Skeletal muscle tissue (tissue), 3 donors: ENCODE measurements at regions not wholly inside any gene's neighbourhood (a gene's known extent, or its start where the extent isn't known, plus 50 kb on each side); places are given as distances from the start of the nearest gene placed in this dataset.

ENCODE experiments used
- H3K27ac ChIP-seq: one replicate; pipeline ENCODE4 v1.7.0; 2013; ENCODE audit warnings: mild to moderate bottlenecking, low read depth, low read length, inconsistent platforms
- H3K27me3 ChIP-seq, 3 donors: one replicate each; pipeline ENCODE4 v1.7.0; 2013; ENCODE audit warnings: low read length in 3 of 3; ENCODE audit not compliant: control insufficient read depth in 3 of 3, insufficient read depth in 3 of 3
- H3K36me3 ChIP-seq, 3 donors: one replicate each; pipeline ENCODE4 v1.7.0; 2013; ENCODE audit warnings: low read length in 3 of 3; ENCODE audit not compliant: control insufficient read depth in 3 of 3, insufficient read depth in 3 of 3
- H3K4me1 ChIP-seq, 3 donors: one replicate each; pipeline ENCODE4 v1.7.0; 2013; ENCODE audit warnings: low read length in 3 of 3, mild to moderate bottlenecking in 3 of 3; ENCODE audit not compliant: control insufficient read depth in 3 of 3, insufficient read depth in 3 of 3
- H3K4me3 ChIP-seq, 3 donors: one replicate each; pipeline ENCODE4 v1.7.0; 2013; ENCODE audit warnings: low read length in 3 of 3
- H3K9ac ChIP-seq, 3 donors: one replicate each; pipeline ENCODE4 v1.7.0; 2013; ENCODE audit warnings: low read length in 3 of 3, mild to moderate bottlenecking in 3 of 3, moderate library complexity in 2 of 3, low read depth in 1 of 3
- H3K9me3 ChIP-seq, 3 donors: one replicate each; pipeline ENCODE4 v1.7.0; 2013; ENCODE audit warnings: low read length in 3 of 3; ENCODE audit not compliant: control insufficient read depth in 3 of 3
- donor health status: Osteomylitis.

DNA sequence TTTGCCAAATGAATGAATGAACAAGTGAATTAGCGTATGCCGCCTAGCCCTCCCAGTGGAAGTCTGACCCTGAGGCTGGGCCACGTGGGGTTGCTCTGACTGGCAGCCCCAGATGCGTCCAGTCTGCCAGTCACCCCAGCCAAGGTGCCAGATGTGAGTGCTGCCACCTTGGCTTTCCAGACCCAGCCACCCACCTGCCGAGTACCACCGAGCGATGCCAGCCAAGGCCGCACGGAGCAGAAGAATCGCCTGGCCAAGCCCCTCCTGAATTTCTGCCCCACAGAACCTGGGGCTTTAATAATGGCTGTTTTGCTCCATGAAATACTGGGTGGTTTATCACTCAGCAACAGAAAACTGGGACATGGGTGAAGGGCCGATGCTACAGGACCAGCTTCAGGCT is 59.3 kb downstream of the ADRA2C start:
- H3K27me3 ChIP-seq = peaks cover 28 to 59% (median 54%) of the 10 kb centered on the region in 3 donors

DNA sequence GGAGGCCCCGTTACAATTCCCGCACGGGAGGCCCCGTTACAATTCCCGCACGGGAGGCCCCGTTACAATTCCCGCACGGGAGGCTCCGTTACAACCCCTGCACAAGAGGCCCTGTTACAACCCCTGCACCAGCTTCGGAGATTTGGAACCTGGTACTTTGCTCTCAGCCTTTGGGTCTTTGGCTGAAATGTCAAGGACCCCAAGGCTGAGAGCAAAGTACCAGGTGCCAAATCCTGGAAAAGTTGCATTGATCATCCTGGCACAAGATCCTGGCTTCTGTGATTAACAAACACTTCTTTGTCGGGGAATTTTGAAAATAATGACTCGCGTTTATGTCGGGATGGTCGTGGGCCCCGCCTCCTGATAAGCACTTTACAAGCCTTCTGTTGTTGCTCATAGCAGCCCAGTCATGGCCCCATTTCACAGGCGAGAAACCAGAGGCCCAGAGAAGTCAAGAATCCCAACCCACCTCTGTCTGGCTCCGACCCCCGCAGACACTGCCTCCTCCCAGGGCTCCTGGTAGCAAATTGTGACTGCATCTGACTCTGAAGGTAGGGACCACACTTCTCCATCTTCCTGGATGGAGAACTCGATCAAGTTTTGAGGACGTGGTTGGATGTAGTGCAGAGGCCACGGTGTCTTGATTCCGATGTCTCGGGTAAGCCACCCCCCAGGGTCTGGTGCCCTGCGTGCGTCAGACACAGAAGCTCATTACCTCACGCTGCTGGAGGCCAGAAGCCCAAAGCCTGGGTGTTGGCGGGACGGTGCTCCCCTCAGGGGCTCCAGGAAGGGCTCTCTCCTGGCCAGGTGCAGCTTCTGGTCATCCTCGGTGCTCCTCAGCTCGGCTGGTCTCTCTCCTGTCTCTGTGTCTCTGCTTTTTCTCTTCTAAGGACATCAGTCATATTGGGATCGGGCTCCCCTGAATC is 60.3 kb downstream of the ADRA2C start:
- H3K9ac ChIP-seq = no peak overlapping the region
- H3K36me3 ChIP-seq = no peaks in the 10 kb centered on the region
- no peak overlapping the region for H3K4me3 ChIP-seq
- H3K27me3 ChIP-seq = peaks cover 28 to 53% (median 50%) of the 10 kb centered on the region in 3 donors
- no peaks in the 10 kb centered on the region for H3K9me3 ChIP-seq
- H3K4me1 ChIP-seq = peaks cover 7 to 16% (median 10%) of the 10 kb centered on the region in 3 donors
- no peak overlapping the region for H3K27ac ChIP-seq

More for the DNA sequence above, 59.3 kb downstream of the ADRA2C start:
- Histone ChIP-seq H3K4me3 (no peak overlapping the region), H3K4me1 (peaks cover 7 to 16% (median 10%) of the 10 kb centered on the region in 3 donors), H3K9ac (no peak overlapping the region), H3K36me3 (no peaks in the 10 kb centered on the region), H3K9me3 (no peaks in the 10 kb centered on the region), H3K27ac (no peak overlapping the region)

DNA sequence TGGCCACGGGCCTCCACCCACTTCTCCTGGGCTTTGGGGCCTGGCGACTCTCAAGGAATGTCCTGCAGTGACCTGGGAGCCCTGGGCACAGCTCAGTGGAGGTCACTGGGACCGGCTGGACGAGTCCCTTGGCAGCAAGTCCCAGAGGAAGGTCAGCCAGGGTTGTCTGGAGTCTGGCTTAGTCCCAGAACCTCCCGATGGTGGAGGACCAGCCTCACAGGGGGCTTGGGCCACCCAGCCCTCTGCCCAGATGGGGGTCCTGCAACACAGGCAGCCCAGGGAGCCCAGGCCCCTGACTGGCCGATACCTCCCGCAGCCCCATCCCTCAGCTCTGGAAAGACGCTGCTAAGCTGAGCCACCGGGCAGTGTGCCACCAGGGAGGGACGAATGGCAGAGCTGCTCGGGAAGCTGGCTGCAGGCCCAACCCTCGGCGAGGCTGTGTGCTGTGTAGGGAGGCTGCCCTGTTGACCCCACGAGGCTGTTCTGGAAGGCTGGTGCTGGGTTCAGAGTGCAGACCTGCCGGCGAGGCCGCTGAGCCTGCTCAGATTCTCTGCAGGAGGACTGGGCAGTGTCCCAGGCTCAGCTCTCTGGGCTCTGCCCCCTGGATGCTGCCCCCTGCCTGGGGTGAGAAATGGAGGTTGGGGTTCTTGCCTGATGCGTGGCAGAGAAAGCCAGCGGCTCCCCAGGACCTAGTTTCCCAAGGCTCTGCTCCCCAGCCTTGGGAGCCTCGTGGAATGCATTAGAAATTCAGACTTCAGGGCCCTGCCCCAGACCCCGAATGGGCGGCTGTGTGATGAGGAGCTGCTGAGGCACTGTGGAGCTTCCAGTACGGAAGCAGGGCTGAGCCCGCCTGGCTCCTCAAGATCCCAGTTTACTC is 61.7 kb downstream of the ADRA2C start:
- Histone ChIP-seq H3K27ac (no peak overlapping the region), H3K9me3 (no peaks in the 10 kb centered on the region), H3K4me3 (peak overlapping the region in 1 of 3 donors; percentile 13), H3K9ac (no peak overlapping the region), H3K4me1 (peaks cover 7 to 12% (median 10%) of the 10 kb centered on the region in 3 donors), H3K36me3 (no peaks in the 10 kb centered on the region), H3K27me3 (peaks cover 28 to 48% (median 43%) of the 10 kb centered on the region in 3 donors)

DNA sequence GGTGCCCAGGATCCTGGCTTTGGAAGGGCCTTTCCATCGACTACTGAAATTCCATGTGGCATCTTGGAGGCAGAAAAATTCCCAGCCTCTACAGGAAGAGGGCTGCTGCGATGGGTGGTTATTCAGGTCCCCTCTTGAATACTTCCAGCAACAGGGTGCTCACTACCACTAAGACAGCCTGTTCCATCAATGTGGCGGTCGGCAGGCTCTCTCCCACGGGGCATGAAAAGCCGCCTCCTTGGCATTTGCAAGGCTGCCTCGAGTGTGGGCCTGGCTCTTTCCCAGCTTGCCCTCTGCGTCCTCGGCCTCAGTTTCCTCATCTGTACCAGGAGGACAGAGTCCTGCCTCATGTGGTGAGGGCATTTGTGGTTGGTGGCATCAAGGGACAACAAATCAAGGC is 62.4 kb downstream of the ADRA2C start:
- H3K36me3 ChIP-seq = no peaks in the 10 kb centered on the region
- no peak overlapping the region for H3K4me3 ChIP-seq
- no peak overlapping the region for H3K9ac ChIP-seq
- H3K27ac ChIP-seq = no peak overlapping the region
- no peaks in the 10 kb centered on the region for H3K9me3 ChIP-seq
- peaks cover 7 to 12% (median 10%) of the 10 kb centered on the region in 3 donors for H3K4me1 ChIP-seq
- peaks cover 33 to 53% (median 50%) of the 10 kb centered on the region in 3 donors for H3K27me3 ChIP-seq

- H3K9ac ChIP-seq = no peak overlapping the region
- no peaks in the 10 kb centered on the region for H3K36me3 ChIP-seq
- H3K4me3 ChIP-seq = no peak overlapping the region
- no peaks in the 10 kb centered on the region for H3K9me3 ChIP-seq
- peaks cover 7 to 12% (median 10%) of the 10 kb centered on the region in 3 donors for H3K4me1 ChIP-seq
- H3K27me3 ChIP-seq = peaks cover 40 to 57% (median 57%) of the 10 kb centered on the region in 3 donors
- H3K27ac ChIP-seq = no peak overlapping the region
Measured at GRCh38 chr4:3829211-3829955, 63.2 kb downstream of the ADRA2C start.

- Histone ChIP-seq H3K27ac (no peak overlapping the region), H3K9ac (no peak overlapping the region)
Measured at GRCh38 chr4:3829956-3830773, 64.0 kb downstream of the ADRA2C start.

DNA sequence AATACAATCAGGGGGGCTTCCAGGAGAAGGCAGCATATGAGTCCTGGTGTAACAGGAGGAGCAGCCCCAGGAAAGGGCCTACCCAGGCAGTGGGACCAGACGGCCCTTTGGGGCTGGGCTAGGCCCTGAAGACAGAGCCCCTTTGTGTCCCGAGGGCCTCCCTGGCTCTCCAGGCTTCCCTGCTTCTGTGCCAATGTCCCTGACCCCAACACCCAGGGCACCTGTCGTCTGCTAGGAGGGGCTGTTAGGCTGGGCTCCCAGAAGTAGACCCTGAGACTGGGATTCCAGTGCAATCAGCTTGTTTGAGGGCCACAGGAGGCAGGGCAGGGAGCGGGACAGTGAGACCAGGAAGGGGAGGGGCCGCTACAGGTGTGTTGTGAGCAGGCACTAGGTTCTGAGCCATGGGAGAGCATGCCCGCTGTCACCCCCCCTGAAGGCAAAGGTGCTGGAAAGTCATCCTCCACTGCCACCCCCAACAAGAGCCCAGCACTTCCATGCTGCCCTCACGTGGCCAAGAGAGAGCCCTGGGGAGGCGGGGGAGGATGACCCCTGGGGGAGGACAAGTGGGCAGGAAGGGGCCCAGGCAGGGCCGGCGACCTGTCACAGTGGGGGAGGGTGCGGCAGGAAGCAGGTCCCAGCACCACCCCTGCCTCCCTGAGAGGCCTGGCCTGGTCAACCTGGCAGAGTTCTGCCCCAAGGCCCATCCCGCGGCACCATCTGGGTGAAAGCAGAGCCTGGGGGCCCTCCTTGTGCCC is 64.8 kb downstream of the ADRA2C start:
- no peak overlapping the region for H3K4me3 ChIP-seq
- peaks cover 53 to 61% (median 60%) of the 10 kb centered on the region in 3 donors for H3K27me3 ChIP-seq
- H3K9ac ChIP-seq = no peak overlapping the region
- H3K4me1 ChIP-seq = peaks cover 7 to 15% (median 13%) of the 10 kb centered on the region in 3 donors
- no peaks in the 10 kb centered on the region for H3K36me3 ChIP-seq
- H3K27ac ChIP-seq = no peak overlapping the region
- H3K9me3 ChIP-seq = no peaks in the 10 kb centered on the region

More at GRCh38 chr4:3829956-3830773, 64.0 kb downstream of the ADRA2C start:
- Histone ChIP-seq H3K36me3 (no peaks in the 10 kb centered on the region), H3K9me3 (no peaks in the 10 kb centered on the region), H3K27me3 (peaks cover 46 to 57% (median 57%) of the 10 kb centered on the region in 3 donors), H3K4me1 (peaks cover 7 to 12% (median 10%) of the 10 kb centered on the region in 3 donors), H3K4me3 (no peak overlapping the region)

DNA sequence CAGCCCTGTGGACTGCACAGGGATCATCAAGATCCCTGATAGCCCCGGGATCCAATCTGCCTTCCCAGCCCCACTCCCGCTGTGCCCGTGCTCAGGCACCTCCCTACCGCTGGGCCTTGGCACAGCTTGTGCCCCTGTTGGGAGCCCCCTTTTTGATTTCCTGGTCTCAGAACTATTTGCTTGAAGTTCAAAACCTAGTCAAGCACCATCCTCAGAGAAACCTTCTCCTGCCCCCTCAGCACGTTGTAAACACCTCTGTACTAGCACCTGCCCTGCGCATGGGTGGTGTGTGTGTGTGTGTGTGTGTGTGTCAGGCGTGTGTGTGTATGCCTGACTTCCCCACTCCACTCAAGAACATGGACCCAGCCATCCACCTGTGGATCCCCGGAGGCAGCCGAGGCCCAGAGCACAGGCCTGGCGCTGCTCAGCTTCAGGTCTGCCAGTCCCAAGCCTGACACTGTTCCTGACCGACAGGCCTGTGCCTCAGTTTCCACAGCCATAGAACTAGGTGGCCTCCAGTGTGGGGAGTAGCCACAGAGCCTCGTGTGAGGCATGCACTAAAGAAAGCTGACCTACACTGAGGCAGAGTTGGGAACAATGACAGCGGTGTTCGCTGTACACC is 65.5 kb downstream of the ADRA2C start:
- H3K27me3 ChIP-seq = peaks cover 53 to 65% (median 63%) of the 10 kb centered on the region in 3 donors
- H3K9ac ChIP-seq = no peak overlapping the region
- H3K27ac ChIP-seq = no peak overlapping the region
- no peaks in the 10 kb centered on the region for H3K36me3 ChIP-seq
- H3K4me1 ChIP-seq = peaks cover 7 to 15% (median 13%) of the 10 kb centered on the region in 3 donors
- H3K4me3 ChIP-seq = no peak overlapping the region
- H3K9me3 ChIP-seq = no peaks in the 10 kb centered on the region
